ENCODE measurements at regions not wholly inside any gene's neighbourhood (a gene's known extent, or its start where the extent isn't known, plus 50 kb on each side); places are given as distances from the start of the nearest gene placed in this dataset.
A peak's percentile ranks its signal among the peaks of the same experiment; 100 is the strongest.

- Histone ChIP-seq H2AFZ (ENCODE audit: low read length) (no peak overlapping the region), H4K91ac (replicated peaks; ENCODE audit: insufficient read length, low read length) (no peak overlapping the region), H3K56ac (replicated peaks; ENCODE audit: insufficient read length, low read depth, low read length) (no peak overlapping the region), H2BK12ac (ENCODE audit: low read depth, low read length) (no peak overlapping the region; the same call in 1 of the 2 replicates), H3K27me3 (replicated peaks in 1 of 4; ENCODE audit: control insufficient read depth in 3 of 4, extremely low read depth in 1 of 4, insufficient read depth in 3 of 4, low read length in 3 of 4) (no peaks in the 10 kb centered on the region), H2BK15ac (ENCODE audit: low read length) (no peak overlapping the region), H3K23me2 (ENCODE audit: low read depth, low read length) (no peaks in the 10 kb centered on the region), H3K14ac (ENCODE audit: insufficient read length) (no peak overlapping the region), H3K27ac (ENCODE audit: low read depth, low read length) (no peak overlapping the region), H4K5ac (ENCODE audit: insufficient read length, low read depth, low read length) (no peak overlapping the region), H3K18ac (ENCODE audit: extremely low read depth, low read length) (no peak overlapping the region), H3K4ac (replicated peaks; ENCODE audit: insufficient read length, low read depth, low read length) (no peak overlapping the region), H3K23ac (ENCODE audit: insufficient read length) (no peak overlapping the region), H3K9ac (replicated peaks in 1 of 4; ENCODE audit: extremely low read depth in 1 of 4, low read depth in 3 of 4, low read length in 3 of 4) (no peak overlapping the region), H2AK5ac (ENCODE audit: low read depth, low read length) (no peak overlapping the region), H3K79me1 (ENCODE audit: low read depth, low read length) (no peaks in the 10 kb centered on the region), H4K8ac (ENCODE audit: extremely low read depth, insufficient read depth, low read length) (no peak overlapping the region), H4K20me1 (replicated peaks in 1 of 2; ENCODE audit: control insufficient read depth in 1 of 2, insufficient read depth in 2 of 2, low read length in 2 of 2) (no peaks in the 10 kb centered on the region), H3K36me3 (ENCODE audit: control insufficient read depth in 2 of 4, insufficient read depth in 4 of 4, low read length in 3 of 4) (no peaks in the 10 kb centered on the region), H2BK20ac (ENCODE audit: low read length) (peak overlapping the region; percentile 41; the same call in 1 of the 2 replicates), H3K4me2 (ENCODE audit: insufficient read depth in 1 of 2, low read depth in 2 of 2, low read length in 2 of 2) (no peak overlapping the region), H3K4me3 (ENCODE audit: extremely low read depth in 1 of 4, insufficient read depth in 2 of 4, low read depth in 3 of 4, low read length in 4 of 4) (no peak overlapping the region), H3K4me1 (replicated peaks in 1 of 4; ENCODE audit: control insufficient read depth in 3 of 4, insufficient read depth in 4 of 4, low read length in 3 of 4) (no peaks in the 10 kb centered on the region), H2BK5ac (ENCODE audit: low read depth, low read length) (no peak overlapping the region), H3K79me2 (ENCODE audit: control insufficient read depth in 1 of 2, insufficient read depth in 2 of 2, low read length in 2 of 2) (no peaks in the 10 kb centered on the region), H3K9me3 (ENCODE audit: insufficient read depth in 2 of 2, low read depth in 1 of 2, low read length in 1 of 2) (no peaks in the 10 kb centered on the region), H2BK120ac (replicated peaks; ENCODE audit: low read depth, low read length) (no peak overlapping the region)
- ChIA-PET CTCF (ENCODE audit: partially characterized antibody) (interaction anchor here (1.3 to 2.8 kb wide), 3 partner anchors 10 to 68 kb away, joined by 3 to 9 read pairs (median 3); no protein-coding TSS in a partner anchor), POLR2A (ENCODE audit: partially characterized antibody) (no interaction called here)
- WGBS, 2 experiments (ENCODE audit: extremely low coverage in 1 of 2, insufficient coverage in 1 of 2, insufficient read length in 1 of 2, insufficient replicate concordance in 2 of 2, low coverage in 1 of 2, low lambda C conversion rate in 2 of 2, missing lambda C conversion rate in 1 of 2): 89% methylated on average over 6 of the region's 6 CpGs; no CpG with 5 or more reads in 1 of the 2 experiments
- DNase-seq (ENCODE audit: low read depth in 1 of 2, low spot score in 2 of 2): no peak
- no peak for FAIRE-seq
- TF ChIP-seq BRCA1 (IDR thresholded peaks at IDR 0.05; ENCODE audit: low read depth, low read length) (no peak), RAD21 (IDR thresholded peaks at IDR 0.05 in 1 of 2, conservative IDR thresholded peaks at IDR 0.05 in 1 of 2; ENCODE audit: low read depth in 2 of 2, low read length in 2 of 2) (no peak), HDAC2 (IDR thresholded peaks at IDR 0.05; ENCODE audit: borderline replicate concordance in 1 of 2, low read depth in 2 of 2, low read length in 2 of 2) (no peak), RXRA (IDR thresholded peaks at IDR 0.05; ENCODE audit: insufficient read depth, low read depth, low read length) (no peak), CREB1 (IDR thresholded peaks at IDR 0.05) (no peak), TAF1 (IDR thresholded peaks at IDR 0.05; ENCODE audit: low read depth, low read length) (no peak), RNF2 (IDR thresholded peaks at IDR 0.05; ENCODE audit: borderline replicate concordance, low read depth, low read length, missing control alignments, poor library complexity, severe bottlenecking) (no peak), KDM1A (IDR thresholded peaks at IDR 0.05; ENCODE audit: borderline replicate concordance, low read length) (no peak), SP1 (IDR thresholded peaks at IDR 0.05; ENCODE audit: low read depth, low read length) (no peak)
- TF ChIP-seq, protein P1, sequence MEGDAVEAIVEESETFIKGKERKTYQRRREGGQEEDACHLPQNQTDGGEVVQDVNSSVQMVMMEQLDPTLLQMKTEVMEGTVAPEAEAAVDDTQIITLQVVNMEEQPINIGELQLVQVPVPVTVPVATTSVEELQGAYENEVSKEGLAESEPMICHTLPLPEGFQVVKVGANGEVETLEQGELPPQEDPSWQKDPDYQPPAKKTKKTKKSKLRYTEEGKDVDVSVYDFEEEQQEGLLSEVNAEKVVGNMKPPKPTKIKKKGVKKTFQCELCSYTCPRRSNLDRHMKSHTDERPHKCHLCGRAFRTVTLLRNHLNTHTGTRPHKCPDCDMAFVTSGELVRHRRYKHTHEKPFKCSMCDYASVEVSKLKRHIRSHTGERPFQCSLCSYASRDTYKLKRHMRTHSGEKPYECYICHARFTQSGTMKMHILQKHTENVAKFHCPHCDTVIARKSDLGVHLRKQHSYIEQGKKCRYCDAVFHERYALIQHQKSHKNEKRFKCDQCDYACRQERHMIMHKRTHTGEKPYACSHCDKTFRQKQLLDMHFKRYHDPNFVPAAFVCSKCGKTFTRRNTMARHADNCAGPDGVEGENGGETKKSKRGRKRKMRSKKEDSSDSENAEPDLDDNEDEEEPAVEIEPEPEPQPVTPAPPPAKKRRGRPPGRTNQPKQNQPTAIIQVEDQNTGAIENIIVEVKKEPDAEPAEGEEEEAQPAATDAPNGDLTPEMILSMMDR (IDR thresholded peaks at IDR 0.05; ENCODE audit: control extremely low read depth in 1 of 3, insufficient read depth in 1 of 3, low read depth in 1 of 3, low read length in 3 of 3): no peak
Observed at GRCh38 chr5:101611039-101611438, 685.0 kb downstream of the SLCO4C1 start.

All from H1 (cell line).